GM10248 (cell line): ENCODE measurements at regions not wholly inside any gene's neighbourhood (a gene's known extent, or its start where the extent isn't known, plus 50 kb on each side); places are given as distances from the start of the nearest gene placed in this dataset.

Experiments used
- CTCF ChIA-PET: fragments of 300-600 bp; sonication (Branson Sonifier 250); formaldehyde crosslinking; extraction: SDS; loops from one replicate; lab custom pipeline; 2021; ENCODE audit warnings: antibody characterized with exemption; lab: Yijun Ruan, JAX
- POLR2A ChIA-PET: fragments of 350-650 bp; sonication (Branson Sonifier 250); formaldehyde crosslinking; extraction: SDS; loops from one replicate; lab custom pipeline; 2020; ENCODE audit warnings: antibody characterized with exemption; lab: Yijun Ruan, JAX
- DNase-seq: peaks from one replicate; pipeline ENCODE4 v3.0.0; 2012; ENCODE audit errors: extremely low spot score
- CTCF ChIP-seq: IDR thresholded peaks from 2 replicates; pipeline ENCODE4 v1.5.1; 2012; ENCODE audit warnings: mild to moderate bottlenecking, low read depth; ENCODE audit errors: extremely low read depth, missing control alignments, control extremely low read depth

- POLR2A ChIA-PET, result no interaction called here
- DNase-seq, result no peak
- no peak for TF ChIP-seq CTCF
- CTCF ChIA-PET, result no interaction called here
Measured at GRCh38 chr12:93966516-93967133, 181.8 kb upstream of the PLXNC1 start.

DNA sequence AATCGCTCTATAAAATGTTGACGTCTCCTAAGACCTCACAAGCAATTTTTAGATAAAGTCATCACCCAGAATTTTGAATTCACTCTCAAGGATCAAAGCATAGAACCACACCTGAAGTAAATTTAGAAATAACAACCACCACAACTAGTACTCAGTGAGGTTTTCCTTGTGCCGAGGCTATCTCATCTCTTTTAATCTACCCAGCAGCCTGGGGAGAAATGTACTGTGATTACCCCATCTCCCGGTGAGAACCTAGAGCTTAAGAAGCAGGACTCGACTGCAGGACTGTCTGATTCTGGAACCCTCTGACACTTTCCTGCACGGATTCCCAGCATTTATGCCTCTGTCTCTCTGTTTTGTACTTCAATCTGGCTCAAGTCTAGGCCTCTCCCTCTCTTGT is 180.9 kb upstream of the PLXNC1 start:
- ChIA-PET CTCF (interaction anchor here (1.0 kb wide), 1 partner anchor 11 kb away, joined by 3 read pairs; no protein-coding TSS in a partner anchor), POLR2A (no interaction called here)
- DNase-seq, result no peak
- TF ChIP-seq CTCF, result no peak

DNA sequence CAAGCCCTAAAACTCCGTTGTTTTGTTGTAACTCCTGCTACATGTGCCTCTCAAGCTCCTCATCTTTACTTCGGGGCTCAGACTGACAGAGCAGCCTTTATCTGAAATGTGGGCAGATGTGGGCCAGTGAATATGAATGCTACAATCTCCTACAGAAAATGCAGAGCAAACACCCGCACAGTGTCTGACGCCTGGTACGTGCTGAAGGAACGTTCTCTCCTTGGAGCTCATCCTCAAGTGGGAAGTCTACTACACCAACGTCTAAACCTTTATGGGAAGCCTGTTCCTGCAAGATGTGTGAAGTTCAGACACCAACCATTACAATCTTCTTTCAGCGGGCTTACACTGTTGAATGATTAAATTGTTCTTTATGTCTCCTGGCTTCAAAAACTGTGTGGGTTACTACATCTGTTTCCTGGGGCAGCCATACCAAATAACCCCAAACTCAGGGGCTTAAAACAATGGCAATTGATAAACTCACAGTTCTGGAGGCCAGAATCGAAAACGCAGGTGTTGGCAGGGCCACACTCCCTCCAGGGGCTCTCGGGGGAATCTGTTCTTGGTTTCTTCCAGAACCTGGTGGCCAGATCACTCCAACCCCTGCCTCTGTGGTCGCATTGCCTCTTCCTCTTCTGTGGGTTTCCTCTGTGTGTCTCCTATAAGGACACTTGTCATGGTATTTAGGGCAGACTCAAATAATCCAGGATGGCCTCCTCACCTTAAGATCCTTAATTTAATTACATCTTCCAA is 179.7 kb upstream of the PLXNC1 start:
- no peak for TF ChIP-seq CTCF
- no peak for DNase-seq
- ChIA-PET POLR2A (no interaction called here), CTCF (interaction anchor here (1.1 kb wide), 1 partner anchor 14 kb away, joined by 3 read pairs; no protein-coding TSS in a partner anchor)

DNA sequence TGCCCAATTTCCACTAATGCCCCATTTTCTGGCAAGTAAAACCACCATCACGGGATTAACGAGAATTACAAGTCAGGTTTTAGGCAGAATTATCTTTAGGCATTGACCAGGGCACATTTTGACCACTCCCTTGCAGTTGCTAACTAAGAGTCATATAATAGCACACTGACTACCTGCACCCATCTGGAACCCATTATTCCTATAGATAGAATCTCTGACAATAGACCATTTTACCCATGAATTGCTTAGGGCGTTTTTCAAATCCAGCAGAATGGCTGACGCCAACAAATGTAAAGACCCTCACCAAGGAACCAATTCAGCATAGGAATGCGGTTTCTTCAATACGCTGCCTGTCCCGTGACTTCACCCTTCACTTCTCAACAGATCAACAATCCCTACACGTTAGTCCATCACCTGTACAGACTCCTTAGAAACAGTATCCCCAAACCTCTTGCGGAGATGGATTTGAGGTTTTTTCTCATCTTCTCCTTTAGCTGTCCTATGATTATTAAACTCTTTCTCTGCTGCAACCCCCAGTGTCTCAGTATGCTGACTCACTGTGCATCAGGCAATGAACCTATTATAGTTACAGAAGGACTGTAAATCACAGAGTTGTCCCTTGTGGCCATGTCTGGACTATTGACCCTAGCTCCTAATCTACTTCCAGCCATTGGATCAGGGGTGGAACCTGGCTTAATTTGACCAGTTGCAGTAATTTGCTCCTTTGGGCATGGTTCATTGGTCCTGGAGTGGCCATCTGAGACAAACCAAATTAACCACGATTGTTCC is 177.3 kb upstream of the PLXNC1 start:
- CTCF ChIA-PET, result no interaction called here
- no peak for DNase-seq
- POLR2A ChIA-PET, result no interaction called here
- no peak for TF ChIP-seq CTCF

DNA sequence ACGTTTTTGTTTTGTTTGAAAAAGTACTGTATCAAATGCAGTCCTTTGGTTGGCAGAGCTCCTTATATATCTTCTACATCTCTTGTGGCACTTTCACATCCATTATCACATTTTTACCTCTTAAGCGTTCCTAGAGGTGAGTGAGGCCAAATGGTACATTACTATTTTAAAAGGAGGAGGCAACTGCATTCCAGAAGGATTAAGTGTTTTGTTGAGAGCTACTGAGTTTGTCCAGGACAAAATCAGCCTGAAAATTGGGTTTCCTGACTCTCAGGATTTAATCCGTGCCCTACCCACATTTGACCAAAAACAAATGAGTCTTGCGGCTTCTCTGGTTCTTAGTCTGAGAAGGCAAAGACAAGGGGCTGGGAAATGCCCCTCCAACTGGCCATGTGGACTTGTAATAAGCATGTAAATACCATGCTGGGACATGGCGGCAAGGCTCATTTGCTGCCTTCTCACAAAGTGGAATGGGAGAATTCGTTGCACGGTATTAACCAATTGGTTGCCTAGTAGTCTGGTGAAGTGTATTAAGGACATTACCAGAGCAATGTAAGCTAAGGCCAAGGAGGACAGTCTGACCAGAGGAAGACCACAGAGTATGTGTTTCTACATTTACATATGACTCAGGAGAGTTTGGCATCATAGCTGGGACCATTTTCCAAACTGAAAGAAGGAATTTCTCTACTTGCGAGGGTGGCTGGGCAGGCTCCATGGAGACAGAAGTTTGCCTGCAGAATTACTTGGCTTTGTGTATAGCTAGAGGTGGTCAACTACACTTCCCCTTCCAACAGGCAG is 175.8 kb upstream of the PLXNC1 start:
- DNase-seq, result no peak
- no peak for TF ChIP-seq CTCF
- CTCF ChIA-PET, result interaction anchor here (1.5 to 3.2 kb wide), 6 partner anchors 9 to 470 kb away, joined by 3 to 14 read pairs (median 4); no protein-coding TSS in a partner anchor
- POLR2A ChIA-PET, result no interaction called here
